Glomerular visceral epithelial cell (primary cell): ENCODE measurements at regions not wholly inside any gene's neighbourhood (a gene's known extent, or its start where the extent isn't known, plus 50 kb on each side); places are given as distances from the start of the nearest gene placed in this dataset.
"Not testable (repeated sequence)": the region's sequence is repeated elsewhere in the genome, so short reads cannot be mapped to it uniquely, and the experiment has no call there.

Experiments
- DNase-seq: peaks from one replicate; pipeline ENCODE4 v3.0.0-alpha.2; 2016; ENCODE audit errors: extremely low spot score

DNA sequence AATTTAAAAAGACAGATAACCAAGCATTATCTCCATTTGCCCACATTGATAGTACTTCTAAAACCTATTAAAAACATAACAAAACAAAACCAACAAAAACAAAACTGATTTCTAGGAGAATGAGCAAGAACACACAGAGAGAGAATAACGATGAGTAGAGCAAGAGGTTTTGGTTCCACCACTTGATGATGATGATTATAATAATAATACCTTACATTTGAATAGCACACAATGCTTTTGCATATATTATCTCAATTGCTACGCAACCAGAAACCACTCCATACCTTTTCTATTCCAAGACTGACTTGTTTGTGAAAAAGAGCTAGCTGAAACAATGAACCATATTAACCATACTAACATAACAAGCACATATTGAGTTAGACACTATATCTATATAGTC, 1090.9 kb downstream of the SH3BGRL start:
- no peak for DNase-seq

DNA sequence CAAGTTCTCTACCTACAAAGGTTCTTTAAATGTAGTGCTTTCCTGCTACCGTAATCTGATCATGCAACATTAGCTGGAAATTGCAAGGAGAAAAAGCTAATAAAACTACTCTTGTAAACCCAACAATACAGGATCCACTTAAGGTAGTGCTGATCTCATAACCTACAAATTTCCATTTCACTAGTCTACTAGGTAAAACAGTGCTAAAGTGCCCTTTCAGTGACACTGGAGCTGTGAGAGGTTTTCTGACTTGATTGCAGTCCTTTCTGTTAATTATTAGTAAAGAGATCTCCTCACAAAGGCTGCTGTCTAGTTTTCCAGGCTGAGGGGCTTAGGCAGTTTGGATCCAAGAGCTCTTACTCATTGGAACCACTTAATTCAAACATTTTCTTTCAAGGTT, 1118.7 kb downstream of the SH3BGRL start:
- DNase-seq = no peak

DNA sequence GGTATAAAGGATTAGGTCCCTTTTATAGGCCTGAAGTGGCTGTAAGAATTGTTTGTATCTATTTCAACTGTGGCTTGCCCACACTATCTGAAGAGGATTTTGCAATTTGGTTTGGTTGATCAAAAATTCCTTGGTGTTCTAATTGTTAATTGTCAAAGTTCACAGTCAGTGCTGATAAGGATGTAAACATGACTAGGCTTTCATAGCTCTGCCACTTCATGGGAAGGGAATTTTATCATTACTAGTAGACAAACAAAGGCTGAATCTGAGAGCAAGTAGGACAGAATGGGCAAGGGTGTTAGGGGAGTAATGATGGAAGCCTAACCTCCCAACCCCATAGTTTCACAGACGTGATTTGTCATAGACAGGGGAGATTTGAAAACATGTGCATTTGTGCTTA, 1131.7 kb downstream of the SH3BGRL start:
- DNase-seq = no peak

DNA sequence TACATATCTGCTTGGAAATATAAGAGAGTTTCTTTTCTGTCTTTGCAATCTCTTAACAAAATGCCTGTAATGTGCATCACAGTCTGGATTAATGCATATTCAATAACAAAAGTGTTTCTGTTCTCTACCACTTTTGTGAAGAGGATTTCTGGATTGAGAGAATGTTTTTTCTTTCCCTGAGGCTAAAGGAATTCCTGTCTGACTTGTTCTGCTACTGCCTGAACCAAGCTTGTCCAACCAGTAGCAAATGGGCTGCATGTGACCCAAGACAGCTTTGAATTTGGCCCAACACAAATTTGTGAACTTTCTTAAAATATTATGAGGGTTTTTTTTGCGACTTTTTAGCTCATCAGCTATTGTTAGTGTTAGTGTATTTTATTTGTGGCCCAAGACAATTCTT, 1133.9 kb downstream of the SH3BGRL start:
- no peak for DNase-seq

DNA sequence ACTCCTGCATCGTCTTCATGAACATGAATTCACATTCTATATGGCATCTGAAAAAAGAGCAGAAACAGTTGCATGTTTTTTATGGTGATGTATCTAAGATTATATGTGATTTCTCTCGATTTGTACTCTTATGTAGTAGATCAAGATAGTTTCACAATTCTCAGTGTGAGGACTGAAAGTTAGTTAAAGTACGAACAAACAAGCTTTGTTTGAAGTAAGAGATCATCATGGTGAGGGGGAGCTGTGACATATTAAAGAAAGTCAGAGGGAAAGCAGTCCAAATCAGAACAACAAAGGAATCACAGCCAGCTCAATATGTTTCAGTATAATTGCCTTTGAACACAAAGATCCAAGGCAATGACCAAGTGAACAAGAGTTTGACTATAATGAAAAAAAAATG, 1140.6 kb downstream of the SH3BGRL start:
- DNase-seq = no peak

DNA sequence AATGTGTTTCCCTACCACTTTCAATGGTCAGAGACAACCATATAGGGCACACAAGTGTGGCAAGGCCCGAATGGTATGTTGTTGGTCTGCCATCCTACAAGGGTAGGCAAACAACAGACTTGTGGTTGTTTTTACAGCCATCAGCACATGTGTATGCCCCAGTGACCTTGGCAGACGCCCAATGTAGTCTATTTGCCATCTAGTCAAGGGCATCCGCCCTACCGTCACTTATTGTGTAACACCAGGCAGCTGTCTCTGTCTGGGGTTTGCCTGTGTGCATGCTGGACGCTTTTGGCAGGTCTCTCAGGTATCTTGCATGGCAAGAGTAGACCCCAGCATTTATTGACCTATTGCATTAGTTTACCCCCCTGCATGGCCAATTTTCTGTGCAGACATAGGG, 1145.5 kb upstream of the POU3F4 start:
- DNase-seq = no peak

DNA sequence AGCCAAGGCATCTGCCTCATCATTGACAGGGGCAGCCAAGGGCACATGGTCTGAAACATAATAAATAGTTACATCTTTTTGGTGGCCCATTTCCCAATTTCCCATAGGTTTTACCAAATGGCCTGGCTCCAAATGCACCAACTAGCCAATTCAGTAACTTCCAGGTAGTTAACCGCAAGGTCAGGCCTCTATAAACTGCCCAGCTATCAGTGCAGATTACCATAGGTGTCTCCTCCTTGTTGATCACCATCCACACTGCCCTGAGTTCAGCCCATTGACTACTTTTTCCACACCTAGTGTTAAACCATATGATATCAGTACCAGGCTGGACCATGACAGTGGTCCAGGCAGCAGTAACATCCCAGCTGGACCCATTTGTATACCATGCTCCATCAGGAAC, 1145.1 kb upstream of the POU3F4 start:
- DNase-seq = no peak

DNA sequence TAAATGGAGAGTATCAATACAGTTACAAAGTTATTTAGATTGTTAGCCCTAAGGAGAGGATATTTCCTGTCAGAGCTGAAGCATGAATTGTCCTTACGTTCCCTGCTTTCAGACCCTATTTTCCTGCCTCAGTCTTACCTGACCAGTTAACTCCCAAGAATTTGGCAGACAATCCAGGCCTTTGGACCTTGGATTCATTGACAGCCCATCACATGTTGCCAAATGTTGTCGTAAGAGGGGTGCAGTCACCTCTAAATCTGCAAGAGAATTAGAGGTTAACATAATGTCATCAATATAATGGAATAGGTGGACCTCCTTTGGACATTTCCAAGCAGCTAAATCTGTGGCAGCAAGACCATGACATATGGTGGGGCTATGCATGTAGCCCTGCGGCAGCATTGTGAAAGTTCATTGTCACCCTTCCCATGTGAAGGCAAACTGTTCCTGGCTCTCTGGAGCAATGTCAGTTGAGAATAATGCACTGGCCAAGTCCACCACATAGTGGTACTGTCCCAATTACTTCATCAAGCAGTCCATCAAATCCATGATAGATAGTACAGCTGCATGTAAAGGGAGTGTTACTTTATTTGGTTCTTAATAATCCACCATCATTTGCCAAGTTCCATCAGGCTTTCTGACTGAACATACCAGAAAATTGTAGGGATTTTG, 1137.0 kb upstream of the POU3F4 start:
- DNase-seq = no peak

DNA sequence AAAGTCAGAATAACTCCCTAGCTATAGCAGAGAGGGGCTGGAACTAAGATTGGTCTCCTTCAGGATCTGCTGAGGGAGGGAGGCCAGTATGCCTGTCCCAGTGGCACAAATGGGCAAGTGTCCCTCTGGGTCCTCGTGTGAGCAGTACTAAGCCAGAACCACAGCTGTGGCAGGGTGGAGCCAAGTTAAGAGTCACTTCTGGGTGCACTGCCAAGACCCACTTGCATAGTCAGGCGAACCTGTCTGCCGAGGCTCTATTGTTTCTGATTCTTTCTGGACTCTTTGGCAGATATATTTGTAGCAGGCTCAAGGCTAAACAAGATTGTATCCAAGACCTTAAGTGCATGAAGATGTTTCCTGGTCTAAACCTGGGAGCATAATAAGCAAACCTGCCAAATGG, 1123.7 kb upstream of the POU3F4 start:
- DNase-seq = no peak

DNA sequence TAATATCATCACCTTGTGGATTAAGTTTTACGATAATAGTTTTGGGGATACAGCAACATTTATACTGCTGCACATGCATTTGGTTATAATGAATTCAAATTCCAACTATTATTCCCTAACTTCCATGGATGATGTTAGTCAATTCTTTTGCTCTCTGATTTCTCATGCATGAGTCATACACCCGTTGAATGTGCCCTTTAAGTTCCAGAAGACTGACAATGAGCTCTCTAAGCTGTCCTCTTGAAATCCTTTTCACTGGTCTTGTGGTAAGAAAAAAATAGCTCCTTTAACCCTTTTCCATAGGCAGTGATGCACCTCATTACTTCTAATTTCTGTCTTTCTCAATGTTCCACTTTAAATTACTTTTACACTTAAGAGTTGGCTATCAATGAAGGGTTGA, 1095.2 kb upstream of the POU3F4 start:
- DNase-seq = peak; percentile 1

DNA sequence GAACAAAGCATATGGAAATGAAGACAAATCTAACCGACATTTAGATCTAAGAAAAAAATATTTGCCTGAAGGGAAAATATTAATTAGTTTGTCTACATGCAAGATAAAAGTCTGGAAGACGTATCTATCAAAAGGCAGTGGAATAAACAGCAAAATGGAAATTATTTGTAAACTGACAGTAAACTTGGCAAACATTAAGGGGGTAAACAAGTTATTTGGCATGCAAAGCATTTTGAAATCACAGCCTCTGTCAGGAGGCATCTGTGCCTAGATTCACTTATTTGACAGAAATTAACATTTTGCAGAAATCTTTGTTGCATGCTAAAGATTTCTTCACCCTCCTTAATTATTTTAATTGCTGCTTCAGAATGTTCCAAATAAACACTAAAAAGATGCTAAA, 1065.8 kb upstream of the POU3F4 start:
- DNase-seq = no peak

DNA sequence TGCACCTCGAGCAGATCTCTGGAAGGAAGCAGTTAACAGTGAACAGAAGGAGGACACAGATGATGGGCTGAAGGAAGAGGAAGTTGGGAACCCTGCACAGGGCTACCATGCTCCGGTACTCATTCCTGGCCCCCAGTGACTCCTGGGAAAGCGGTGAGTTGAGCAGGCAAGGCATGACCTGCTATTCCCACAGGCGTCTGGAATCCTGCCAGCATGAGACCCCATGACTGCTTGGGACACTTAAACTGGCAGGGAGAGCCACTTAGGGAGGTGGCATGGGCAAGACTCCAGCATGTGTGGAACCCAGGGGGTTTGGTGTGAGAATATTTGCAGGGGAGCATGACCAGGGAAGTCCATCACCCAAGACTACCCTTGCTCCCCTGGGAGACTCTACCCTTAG, 1056.4 kb upstream of the POU3F4 start:
- DNase-seq = no peak

DNA sequence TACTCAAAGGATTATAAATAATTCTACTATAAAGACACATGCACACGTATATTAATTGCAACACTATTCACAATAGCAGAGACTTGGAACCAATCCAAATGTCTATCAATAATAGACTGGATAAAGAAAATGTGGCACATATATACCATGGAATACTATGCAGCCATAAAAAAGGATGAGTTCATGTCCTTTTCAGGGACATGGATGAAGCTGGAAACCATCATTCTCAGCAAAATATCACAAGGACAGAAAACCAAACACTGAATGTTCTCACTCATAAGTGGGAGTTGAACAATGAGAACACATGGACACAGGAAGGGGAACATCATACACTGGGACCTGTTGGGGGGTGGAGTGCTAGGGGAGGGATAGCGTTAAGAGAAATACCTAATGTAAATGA, 1052.2 kb upstream of the POU3F4 start:
- not testable (repeated sequence) for DNase-seq

DNA sequence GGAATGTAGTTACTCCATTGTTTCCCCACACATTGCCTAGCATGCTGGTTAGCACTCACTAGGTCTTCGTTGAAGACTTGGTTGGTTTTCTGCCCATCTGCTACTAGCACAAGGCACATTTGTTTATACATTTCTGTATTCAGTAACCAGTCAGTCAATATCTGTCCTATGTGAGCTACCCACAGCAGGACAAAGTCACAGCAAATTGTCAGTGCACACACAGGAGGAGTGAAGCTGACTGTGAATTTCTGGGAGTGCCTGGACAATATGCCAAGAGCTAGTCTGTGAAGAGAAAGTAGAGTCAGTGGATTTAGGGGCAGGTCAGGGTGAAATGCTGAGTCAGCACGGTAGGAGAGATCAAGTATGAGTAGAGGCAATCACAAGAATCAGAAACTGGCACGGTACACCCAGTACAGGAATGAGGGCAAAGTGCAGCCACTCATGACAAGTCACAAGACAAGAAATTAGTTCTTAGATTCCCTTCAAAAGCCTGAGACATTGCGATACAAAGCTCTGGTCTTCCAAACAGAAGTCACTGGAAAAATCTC, 1049.8 kb upstream of the POU3F4 start:
- DNase-seq = no peak

DNA sequence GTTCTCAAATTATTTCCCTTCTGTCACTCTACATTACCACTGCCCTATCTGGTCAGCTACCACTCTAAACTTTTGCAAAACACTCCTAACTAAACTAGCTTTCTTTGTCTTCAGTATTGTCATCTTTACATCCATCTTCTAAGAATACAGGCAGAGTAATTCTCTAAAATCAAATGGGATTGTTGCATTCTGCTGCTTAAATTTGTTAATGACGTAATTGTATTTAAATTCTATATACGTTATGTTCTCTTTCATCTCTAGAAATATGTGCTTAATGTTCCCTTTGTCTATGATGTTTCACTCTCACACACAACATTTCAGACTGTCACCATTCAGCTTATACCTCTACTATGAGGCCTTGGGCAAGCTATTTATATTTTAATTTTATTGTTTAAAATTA, 1041.1 kb upstream of the POU3F4 start:
- no peak for DNase-seq
